GM21447 (cell line): ENCODE measurements at regions not wholly inside any gene's neighbourhood (a gene's known extent, or its start where the extent isn't known, plus 50 kb on each side); places are given as distances from the start of the nearest gene placed in this dataset.
"Not testable (repeated sequence)": the region's sequence is repeated elsewhere in the genome, so short reads cannot be mapped to it uniquely, and the experiment has no call there.

Experiments used
- ATAC-seq: cut with Tn5 transposase; IDR thresholded peaks from one replicate; pipeline ENCODE4 v1.9.1; 2021; ENCODE audit not compliant: unreplicated experiment

DNA sequence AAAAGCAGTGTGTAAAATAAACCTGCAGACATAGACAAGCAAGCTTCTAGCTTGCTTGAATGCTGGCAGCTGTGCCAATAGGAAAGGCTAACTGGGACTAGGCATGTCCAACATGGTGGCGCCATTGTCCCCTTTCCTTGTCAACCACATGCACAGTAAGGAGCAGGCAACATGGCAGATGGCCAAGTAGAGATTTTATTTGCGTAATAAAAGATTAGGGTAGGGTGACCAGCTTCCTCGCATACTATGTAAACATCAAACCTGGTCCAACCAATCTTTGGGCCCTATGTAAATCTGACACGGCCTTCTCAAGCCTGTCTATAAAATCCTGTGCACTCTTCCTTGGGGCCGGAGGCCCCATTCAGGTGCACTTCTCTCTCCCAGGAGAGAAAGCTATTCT lies 575.4 kb upstream of the GOLIM4 start:
- no peak for ATAC-seq

GRCh38 chr3:168660879-168661657 lies 565.3 kb upstream of the GOLIM4 start:
- ATAC-seq: not testable (repeated sequence)

DNA sequence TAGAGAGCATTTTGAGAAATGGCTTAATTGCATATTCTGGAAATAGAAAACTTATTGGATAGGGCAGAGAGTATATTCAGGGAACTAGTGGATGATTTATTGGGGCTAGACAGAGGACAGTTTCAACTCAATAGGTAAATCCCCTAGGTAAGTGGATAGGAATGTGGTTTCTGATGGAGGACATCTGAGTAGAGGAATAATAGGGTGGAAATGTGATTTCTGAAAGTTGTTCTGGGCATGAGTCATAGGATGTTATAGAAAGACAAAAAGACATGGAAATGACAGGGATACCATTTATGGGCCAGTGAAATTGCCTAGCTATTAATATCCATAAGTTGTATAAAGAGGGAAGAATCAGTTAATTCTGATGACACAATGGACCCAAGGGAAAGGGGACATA lies 563.3 kb upstream of the GOLIM4 start:
- ATAC-seq: no peak

DNA sequence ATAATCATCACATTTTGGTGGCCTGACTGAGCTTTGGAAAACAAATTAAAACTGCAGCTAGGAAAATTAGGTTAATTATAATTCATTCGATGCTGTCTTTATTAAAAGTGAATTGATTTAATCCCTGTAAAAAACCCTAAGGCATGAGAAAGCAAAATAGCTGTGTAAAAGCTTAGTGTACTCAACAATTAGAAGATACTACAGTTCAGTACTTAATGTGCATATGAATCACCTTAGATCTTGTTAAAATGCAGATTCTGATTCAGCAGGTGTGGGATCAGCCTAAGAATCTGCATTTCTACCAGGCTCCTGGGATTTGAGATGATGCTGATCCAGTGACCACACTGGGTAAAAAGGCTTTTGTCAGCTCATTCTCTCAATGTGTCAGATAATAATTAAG lies 559.9 kb upstream of the GOLIM4 start:
- ATAC-seq: no peak

GRCh38 chr3:168654700-168655099 lies 559.0 kb upstream of the GOLIM4 start:
- no peak for ATAC-seq

DNA sequence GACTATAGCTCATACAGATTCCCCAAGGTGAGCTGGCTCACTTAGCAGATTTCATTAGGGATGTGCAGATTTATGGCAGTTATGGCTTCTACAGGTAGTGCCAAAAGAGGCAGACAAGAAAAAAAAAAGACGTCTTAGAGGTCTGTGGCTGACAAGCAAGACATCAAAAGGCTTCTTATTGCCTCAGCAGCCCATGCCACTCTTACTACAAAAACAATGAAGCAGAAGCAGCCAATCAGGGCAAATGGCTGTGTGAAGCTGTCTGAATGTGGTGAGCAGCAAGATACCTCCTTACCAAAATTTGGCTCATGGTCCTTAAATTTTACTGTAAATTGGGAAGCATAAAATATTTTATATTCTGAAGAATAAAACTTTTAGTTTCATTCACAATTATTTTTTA lies 557.5 kb upstream of the GOLIM4 start:
- ATAC-seq: no peak

DNA sequence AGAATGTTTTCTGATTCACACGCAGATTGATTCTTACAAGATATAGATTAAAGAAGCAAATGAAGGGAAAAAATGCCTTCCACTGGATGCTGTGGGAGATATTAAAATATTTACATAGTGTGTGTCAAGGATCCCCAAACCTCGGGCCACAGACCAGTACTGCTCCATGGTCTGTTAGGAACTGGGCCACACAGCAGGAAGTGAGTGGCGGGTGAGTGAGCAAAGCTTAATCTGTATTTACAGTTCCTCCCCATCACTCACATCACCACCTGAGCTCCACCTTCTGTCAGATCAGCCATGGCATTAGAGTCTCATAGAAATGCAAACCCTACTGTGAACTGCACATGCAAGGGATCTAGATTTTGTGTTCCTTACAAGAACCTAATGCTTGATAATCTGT lies 552.6 kb upstream of the GOLIM4 start:
- ATAC-seq: no peak

GRCh38 chr3:168647582-168647981 lies 551.9 kb upstream of the GOLIM4 start:
- no peak for ATAC-seq

- no peak for ATAC-seq
Measured at GRCh38 chr3:168645180-168645579, 549.5 kb upstream of the GOLIM4 start.

- ATAC-seq: no peak
Measured at GRCh38 chr3:168628549-168628948, 532.8 kb upstream of the GOLIM4 start.

- ATAC-seq: no peak
Measured at GRCh38 chr3:168625477-168625876, 529.8 kb upstream of the GOLIM4 start.

- no peak for ATAC-seq
Measured at GRCh38 chr3:168624892-168625448, 529.2 kb upstream of the GOLIM4 start.

GRCh38 chr3:168624195-168624594 lies 528.5 kb upstream of the GOLIM4 start:
- no peak for ATAC-seq

- ATAC-seq: no peak
Measured at GRCh38 chr3:168622795-168623194, 527.1 kb upstream of the GOLIM4 start.

DNA sequence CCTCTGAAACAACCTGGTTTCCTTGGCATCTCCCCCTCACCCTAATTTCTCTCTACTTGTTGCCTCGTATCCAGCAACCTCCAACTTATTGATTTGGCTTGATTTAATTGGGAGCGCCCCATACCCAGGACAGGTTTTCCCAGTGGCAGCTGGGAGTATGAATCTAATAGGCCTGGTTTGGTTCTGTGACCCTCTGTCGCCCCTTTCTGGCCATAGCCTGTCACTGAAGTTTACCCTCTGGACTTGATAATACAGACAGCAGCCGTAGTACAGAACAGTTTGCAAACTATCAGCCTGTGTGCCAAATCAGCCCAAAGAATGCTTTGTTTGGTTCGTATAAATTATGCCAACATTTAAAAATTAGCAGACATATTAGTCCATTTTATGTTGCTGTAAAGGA lies 525.1 kb upstream of the GOLIM4 start:
- ATAC-seq: peak; percentile 50

GRCh38 chr3:168618827-168619470 lies 523.2 kb upstream of the GOLIM4 start:
- ATAC-seq: no peak

DNA sequence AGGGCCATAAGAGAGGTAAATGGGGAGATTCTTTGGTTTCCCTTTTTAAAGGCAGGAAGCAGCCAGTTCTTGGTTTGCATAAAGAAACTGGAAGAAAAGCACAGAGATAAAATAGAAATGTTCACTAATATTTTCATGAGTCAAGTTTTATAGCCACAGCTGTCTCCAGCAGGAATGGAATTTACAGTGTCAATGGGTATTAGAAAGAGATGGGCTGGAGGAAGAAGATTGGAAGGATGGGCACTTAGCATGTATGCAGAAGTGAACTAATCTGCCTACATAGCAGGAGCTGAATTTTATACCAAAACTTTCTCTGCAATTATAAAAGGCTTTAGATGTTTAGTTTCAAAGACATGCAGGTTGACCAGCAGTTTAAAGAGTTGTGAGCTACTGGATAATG lies 521.9 kb upstream of the GOLIM4 start:
- ATAC-seq: peak; percentile 35

DNA sequence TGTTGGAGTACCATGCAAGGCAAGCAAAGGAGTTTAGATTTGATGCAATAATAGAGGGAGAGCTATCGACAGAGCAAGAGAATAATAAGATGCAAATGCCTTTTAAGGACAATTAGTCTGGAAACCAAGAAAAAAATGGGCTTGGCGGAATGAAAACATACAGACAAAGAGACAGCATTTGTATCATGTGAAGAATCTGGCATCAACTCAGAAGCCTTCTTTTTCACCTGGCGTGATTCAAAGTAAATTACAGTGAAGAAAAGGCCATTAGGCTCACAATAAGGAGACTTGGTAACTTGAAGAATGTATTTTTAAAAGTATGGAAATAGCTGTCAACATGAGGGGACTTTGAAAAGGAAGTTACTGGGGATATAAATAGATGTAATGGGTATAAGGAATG lies 521.2 kb upstream of the GOLIM4 start:
- no peak for ATAC-seq

DNA sequence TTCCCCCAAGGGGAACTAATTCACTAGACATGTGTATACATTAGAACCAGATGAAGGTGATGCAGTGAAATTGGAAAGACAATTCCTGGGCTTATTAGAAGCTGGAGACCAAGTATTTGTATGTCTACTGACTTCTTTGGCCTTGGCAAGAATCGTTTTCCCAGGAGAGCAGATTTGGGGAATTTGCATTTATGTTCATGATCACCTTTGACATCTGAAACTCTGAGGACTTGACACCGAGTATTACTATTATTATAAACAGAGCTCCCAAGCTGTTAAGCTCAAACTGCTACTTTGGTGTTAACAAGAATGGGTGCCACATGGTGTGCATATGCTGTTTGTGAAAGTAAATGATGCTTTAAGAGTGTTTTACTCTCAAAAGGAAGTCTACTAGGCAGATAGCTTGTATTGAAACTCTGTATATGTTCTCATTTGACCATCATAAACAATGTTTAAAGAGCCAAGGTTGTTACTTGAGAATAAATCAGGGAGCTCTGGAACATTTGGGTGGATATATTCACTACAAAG lies 519.8 kb upstream of the GOLIM4 start:
- no peak for ATAC-seq

GRCh38 chr3:168613151-168613550 lies 517.4 kb upstream of the GOLIM4 start:
- ATAC-seq: no peak

- peak; percentile 39 for ATAC-seq
Measured at GRCh38 chr3:168612671-168613070, 516.9 kb upstream of the GOLIM4 start.

DNA sequence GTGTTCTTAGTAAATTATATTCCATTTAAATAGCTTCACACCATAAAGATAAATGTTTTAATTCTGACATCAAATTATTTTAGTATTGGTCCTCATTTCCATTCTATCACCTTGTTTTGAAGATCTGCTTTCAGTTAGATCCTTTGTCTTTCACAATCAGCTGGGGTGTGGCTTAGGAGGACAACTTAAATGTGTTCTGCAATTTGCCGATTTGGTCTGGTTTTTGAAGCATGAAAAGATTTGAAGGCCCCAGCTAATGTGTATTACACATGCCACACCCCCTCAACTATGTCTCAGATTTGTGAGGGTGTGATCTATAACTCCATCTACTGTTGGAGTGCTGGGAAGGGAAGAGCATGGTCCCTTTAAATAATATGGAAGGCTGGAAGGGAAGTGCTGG lies 516.1 kb upstream of the GOLIM4 start:
- no peak for ATAC-seq
